ENCODE measurements at regions not wholly inside any gene's neighbourhood (a gene's known extent, or its start where the extent isn't known, plus 50 kb on each side); places are given as distances from the start of the nearest gene placed in this dataset.

GRCh38 chr3:130801473-130801872 is 54.8 kb upstream of the PIK3R4 start:
- TF ChIP-seq POLR2A (IDR thresholded peaks at IDR 0.05) (no peak), CTCF (IDR thresholded peaks at IDR 0.05) (no peak), POLR2AphosphoS5 (IDR thresholded peaks at IDR 0.05) (no peak)
